KMS-11 (cell line): ENCODE measurements at regions not wholly inside any gene's neighbourhood (a gene's known extent, or its start where the extent isn't known, plus 50 kb on each side); places are given as distances from the start of the nearest gene placed in this dataset.

Experiments
- H2AFZ ChIP-seq: fragments of 200-600 bp; sonication (generic); 2 replicates; pipeline ENCODE4 v1.6.1; 2016; ENCODE audit warnings: antibody characterized with exemption, mixed run types, low read depth
- H3K27ac ChIP-seq: fragments of 200-600 bp; sonication (generic); 2 replicates; pipeline ENCODE4 v1.6.1; 2016; ENCODE audit warnings: mild to moderate bottlenecking, mixed run types
- H3K27me3 ChIP-seq: fragments of 200-600 bp; sonication (generic); 2 replicates; pipeline ENCODE4 v1.6.1; 2017; ENCODE audit warnings: mild to moderate bottlenecking, low read depth, mixed run types, moderate library complexity; ENCODE audit not compliant: insufficient read depth
- H3K36me3 ChIP-seq: fragments of 200-600 bp; sonication (generic); 2 replicates; pipeline ENCODE4 v1.6.1; 2017; ENCODE audit warnings: mild to moderate bottlenecking, mixed run types; ENCODE audit not compliant: insufficient read depth
- H3K4me1 ChIP-seq: fragments of 200-600 bp; sonication (generic); 2 replicates; pipeline ENCODE4 v1.6.1; 2016; ENCODE audit warnings: mild to moderate bottlenecking, low read depth, mixed run types; ENCODE audit not compliant: poor library complexity, severe bottlenecking
- H3K4me2 ChIP-seq: fragments of 200-600 bp; sonication (generic); 2 replicates; pipeline ENCODE4 v1.7.0; 2016; ENCODE audit warnings: mild to moderate bottlenecking, mixed run types
- H3K4me3 ChIP-seq: fragments of 200-600 bp; sonication (generic); IDR thresholded peaks from 2 replicates; pipeline ENCODE4 v1.6.1; 2017; ENCODE audit warnings: low read depth, low read length, mixed read lengths; ENCODE audit not compliant: insufficient read depth
- H3K79me2 ChIP-seq: fragments of 200-600 bp; sonication (generic); 2 replicates; pipeline ENCODE4 v1.6.1; 2016; ENCODE audit warnings: low read depth, mixed run types; ENCODE audit not compliant: insufficient read depth
- H3K9ac ChIP-seq: fragments of 200-600 bp; sonication (generic); 2 replicates; pipeline ENCODE4 v1.6.1; 2016; ENCODE audit warnings: mild to moderate bottlenecking, mixed run types
- H4K20me1 ChIP-seq: fragments of 200-600 bp; sonication (generic); 2 replicates; pipeline ENCODE4 v1.6.1; 2016; ENCODE audit warnings: mild to moderate bottlenecking, mixed run types; ENCODE audit not compliant: insufficient read depth
- TF ChIP-seq, protein P1 (sequence below): fragments of 200-600 bp; sonication (generic); conservative IDR thresholded peaks from 2 replicates; pipeline ENCODE4 v1.6.1; 2017; ENCODE audit warnings: low read depth, mild to moderate bottlenecking, antibody characterized with exemption, low read length, moderate library complexity, mixed read lengths

- TF ChIP-seq, protein P1, sequence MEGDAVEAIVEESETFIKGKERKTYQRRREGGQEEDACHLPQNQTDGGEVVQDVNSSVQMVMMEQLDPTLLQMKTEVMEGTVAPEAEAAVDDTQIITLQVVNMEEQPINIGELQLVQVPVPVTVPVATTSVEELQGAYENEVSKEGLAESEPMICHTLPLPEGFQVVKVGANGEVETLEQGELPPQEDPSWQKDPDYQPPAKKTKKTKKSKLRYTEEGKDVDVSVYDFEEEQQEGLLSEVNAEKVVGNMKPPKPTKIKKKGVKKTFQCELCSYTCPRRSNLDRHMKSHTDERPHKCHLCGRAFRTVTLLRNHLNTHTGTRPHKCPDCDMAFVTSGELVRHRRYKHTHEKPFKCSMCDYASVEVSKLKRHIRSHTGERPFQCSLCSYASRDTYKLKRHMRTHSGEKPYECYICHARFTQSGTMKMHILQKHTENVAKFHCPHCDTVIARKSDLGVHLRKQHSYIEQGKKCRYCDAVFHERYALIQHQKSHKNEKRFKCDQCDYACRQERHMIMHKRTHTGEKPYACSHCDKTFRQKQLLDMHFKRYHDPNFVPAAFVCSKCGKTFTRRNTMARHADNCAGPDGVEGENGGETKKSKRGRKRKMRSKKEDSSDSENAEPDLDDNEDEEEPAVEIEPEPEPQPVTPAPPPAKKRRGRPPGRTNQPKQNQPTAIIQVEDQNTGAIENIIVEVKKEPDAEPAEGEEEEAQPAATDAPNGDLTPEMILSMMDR: no peak
- Histone ChIP-seq H3K27ac (no peak overlapping the region), H3K9ac (no peak overlapping the region)
Observed at GRCh38 chr15:47410247-47410646, 307.1 kb upstream of the SEMA6D start.

GRCh38 chr15:47411733-47412132, 305.6 kb upstream of the SEMA6D start:
- Histone ChIP-seq H3K4me3 (no peak overlapping the region), H3K4me1 (no peaks in the 10 kb centered on the region), H3K36me3 (no peaks in the 10 kb centered on the region), H3K27ac (no peak overlapping the region), H2AFZ (no peak overlapping the region), H3K79me2 (no peaks in the 10 kb centered on the region), H3K4me2 (no peak overlapping the region), H3K27me3 (no peaks in the 10 kb centered on the region), H3K9ac (no peak overlapping the region), H4K20me1 (no peaks in the 10 kb centered on the region)
- TF ChIP-seq, protein P1: no peak

More at GRCh38 chr15:47410247-47410646, 307.1 kb upstream of the SEMA6D start:
- H3K4me1 ChIP-seq: no peaks in the 10 kb centered on the region
- no peaks in the 10 kb centered on the region for H3K27me3 ChIP-seq
- H3K4me2 ChIP-seq: no peak overlapping the region
- no peaks in the 10 kb centered on the region for H3K36me3 ChIP-seq
- H4K20me1 ChIP-seq: no peaks in the 10 kb centered on the region
- no peak overlapping the region for H2AFZ ChIP-seq
- H3K79me2 ChIP-seq: no peaks in the 10 kb centered on the region
- no peak overlapping the region for H3K4me3 ChIP-seq

GRCh38 chr15:47412136-47412535, 305.2 kb upstream of the SEMA6D start:
- H3K4me3 ChIP-seq: no peak overlapping the region

GRCh38 chr15:47412802-47413201, 304.5 kb upstream of the SEMA6D start:
- H3K4me2 ChIP-seq: no peak overlapping the region
- no peaks in the 10 kb centered on the region for H3K36me3 ChIP-seq
- no peak overlapping the region for H3K4me3 ChIP-seq
- no peak overlapping the region for H3K27ac ChIP-seq
- H3K9ac ChIP-seq: no peak overlapping the region
- no peaks in the 10 kb centered on the region for H3K79me2 ChIP-seq
- no peaks in the 10 kb centered on the region for H3K4me1 ChIP-seq
- TF ChIP-seq, protein P1: no peak
- no peak overlapping the region for H2AFZ ChIP-seq
- no peaks in the 10 kb centered on the region for H3K27me3 ChIP-seq
- H4K20me1 ChIP-seq: no peaks in the 10 kb centered on the region

More at GRCh38 chr15:47412136-47412535, 305.2 kb upstream of the SEMA6D start:
- H3K79me2 ChIP-seq: no peaks in the 10 kb centered on the region
- no peak overlapping the region for H3K4me2 ChIP-seq
- H3K27me3 ChIP-seq: no peaks in the 10 kb centered on the region
- H4K20me1 ChIP-seq: no peaks in the 10 kb centered on the region
- H3K27ac ChIP-seq: no peak overlapping the region
- no peak overlapping the region for H3K9ac ChIP-seq
- TF ChIP-seq, protein P1: no peak
- H2AFZ ChIP-seq: no peak overlapping the region
- no peaks in the 10 kb centered on the region for H3K36me3 ChIP-seq
- H3K4me1 ChIP-seq: no peaks in the 10 kb centered on the region
